A549 (cell line): ENCODE measurements at regions not wholly inside any gene's neighbourhood (a gene's known extent, or its start where the extent isn't known, plus 50 kb on each side); places are given as distances from the start of the nearest gene placed in this dataset.

Source experiments
- ATAC-seq, 2 experiments: fragments of 200-7000 bp in 1 of 2; fragments of >200 bp in 1 of 2; cut with Nextera tagmentation in 1 of 2; cut with Tn5 transposase in 1 of 2; 3 replicates each; pipeline versions ENCODE4 v1.8.0 to v1.9.1; 2018 to 2020; ENCODE audit warnings: mild to moderate bottlenecking in 1 of 2, moderate library complexity in 1 of 2
- CTCF ChIA-PET: fragments of 300-600 bp; sonication (Branson Sonifier 250); formaldehyde crosslinking; extraction: SDS; loops from one replicate; lab custom pipeline; 2021; ENCODE audit warnings: antibody characterized with exemption, inconsistent platforms; lab: Yijun Ruan, JAX
- POLR2A ChIA-PET: fragments of 350-600 bp; formaldehyde crosslinking; extraction: SDS; loops from one replicate; lab custom pipeline; 2021; ENCODE audit warnings: antibody characterized with exemption, inconsistent platforms; lab: Yijun Ruan, JAX
- DNase-seq, 2 experiments: peaks; one replicate each; pipeline versions ENCODE4 v3.0.0 to v3.0.0-alpha.2; 2011 to 2016; ENCODE audit warnings: low read depth in 1 of 2, low spot score in 1 of 2
- FAIRE-seq: peaks from 2 replicates; lab custom pipeline; 2011; peaks lifted over from hg19 to GRCh38; lab: Jason Lieb, UNC
- H3K27ac ChIP-seq, 2 experiments: fragments of >200 bp; sonication (Bioruptor Twin); formaldehyde crosslinking; 3 replicates each; pipeline ENCODE4 v1.5.1; 2016 to 2017
- H3K4me1 ChIP-seq: fragments of >200 bp; sonication (Bioruptor Twin); formaldehyde crosslinking; 3 replicates; pipeline ENCODE4 v1.6.1; 2016
- H3K4me2 ChIP-seq: fragments of >200 bp; sonication (Bioruptor Twin); formaldehyde crosslinking; 3 replicates; pipeline ENCODE4 v1.6.1; 2016
- H3K4me3 ChIP-seq: fragments of >200 bp; sonication (Bioruptor Twin); formaldehyde crosslinking; 3 replicates; pipeline ENCODE4 v1.5.1; 2016
- H3K9me3 ChIP-seq: fragments of >200 bp; sonication (Bioruptor Twin); formaldehyde crosslinking; 3 replicates; pipeline ENCODE4 v1.6.1; 2016
- BCL3 ChIP-seq: fragments of >200 bp; sonication (Bioruptor Twin); formaldehyde crosslinking; IDR thresholded peaks from 3 replicates; pipeline ENCODE4 v1.6.1; 2016
- BHLHE40 ChIP-seq: IDR thresholded peaks from 2 replicates; pipeline ENCODE4 v1.6.1; 2012; ENCODE audit warnings: low read depth, low read length, inconsistent platforms
- CBX8 ChIP-seq: fragments of 200-600 bp; sonication (generic); IDR thresholded peaks from 2 replicates; pipeline ENCODE4 v1.6.1; 2016
- CEBPB ChIP-seq, 2 experiments: fragments of >200 bp in 1 of 2; sonication (Bioruptor Twin) in 1 of 2; formaldehyde crosslinking in 1 of 2; IDR thresholded peaks; 2 replicates each; pipeline ENCODE4 v1.6.1; 2012 to 2016
- CHD4 ChIP-seq: fragments of 200-600 bp; sonication (generic); IDR thresholded peaks from 2 replicates; pipeline ENCODE4 v1.6.1; 2016; ENCODE audit warnings: antibody characterized with exemption, mild to moderate bottlenecking, borderline replicate concordance
- EHF ChIP-seq: fragments of 250-450 bp; sonication (Bioruptor Pico); IDR thresholded peaks from 2 replicates; pipeline ENCODE4 v1.5.0; 2020; ENCODE audit warnings: mild to moderate bottlenecking
- EHMT2 ChIP-seq: fragments of 200-600 bp; sonication (generic); IDR thresholded peaks from 2 replicates; pipeline ENCODE4 v1.6.1; 2016; ENCODE audit warnings: antibody characterized with exemption, low read depth, mild to moderate bottlenecking, moderate library complexity
- ELK1 ChIP-seq: fragments of 150-350 bp; IDR thresholded peaks from 2 replicates; pipeline ENCODE4 v1.6.1; 2014; ENCODE audit warnings: low read depth, mild to moderate bottlenecking, low read length
- ESRRA ChIP-seq: fragments of 150-350 bp; IDR thresholded peaks from 2 replicates; pipeline ENCODE4 v1.6.1; 2014; ENCODE audit warnings: mild to moderate bottlenecking, low read length, borderline replicate concordance
- FOSB ChIP-seq: fragments of 250-450 bp; sonication (Bioruptor Pico); IDR thresholded peaks from 2 replicates; pipeline ENCODE4 v1.5.0; 2020; ENCODE audit warnings: mild to moderate bottlenecking, moderate library complexity
- GATA3 ChIP-seq: IDR thresholded peaks from 2 replicates; pipeline ENCODE4 v1.6.1; 2012; ENCODE audit warnings: borderline replicate concordance
- HES2 ChIP-seq: fragments of >200 bp; sonication (Bioruptor Twin); formaldehyde crosslinking; IDR thresholded peaks from 2 replicates; pipeline ENCODE4 v1.6.1; 2016
- HOXB5 ChIP-seq: fragments of 250-450 bp; sonication (Bioruptor Pico); IDR thresholded peaks from 2 replicates; pipeline ENCODE4 v1.5.0; 2020; ENCODE audit warnings: mild to moderate bottlenecking, moderate library complexity
- JUNB ChIP-seq: fragments of >200 bp; sonication (Bioruptor Twin); formaldehyde crosslinking; IDR thresholded peaks from 2 replicates; pipeline ENCODE4 v1.6.1; 2016
- MAX ChIP-seq: IDR thresholded peaks from 2 replicates; pipeline ENCODE4 v1.6.1; 2012
- NR3C1 ChIP-seq: fragments of >200 bp; sonication (Bioruptor Twin); formaldehyde crosslinking; IDR thresholded peaks from 3 replicates; pipeline ENCODE4 v1.6.1; 2017
- PHF8 ChIP-seq: fragments of 200-600 bp; sonication (generic); IDR thresholded peaks from 2 replicates; pipeline ENCODE4 v1.6.1; 2016; ENCODE audit warnings: low read depth, mild to moderate bottlenecking, antibody characterized with exemption, moderate library complexity, borderline replicate concordance
- POLR2AphosphoS2 ChIP-seq: conservative IDR thresholded peaks from 2 replicates; pipeline ENCODE4 v1.6.1; 2012; ENCODE audit warnings: low read length, improper control_type of control experiment, inconsistent platforms
- RARB ChIP-seq: fragments of 250-450 bp; sonication (Bioruptor Pico); IDR thresholded peaks from 2 replicates; pipeline ENCODE4 v1.8.0; 2021; ENCODE audit warnings: mild to moderate bottlenecking, moderate library complexity
- RCOR1 ChIP-seq: fragments of 150-350 bp; IDR thresholded peaks from 2 replicates; pipeline ENCODE4 v1.6.1; 2014; ENCODE audit warnings: antibody characterized with exemption, low read length, low read depth
- REST ChIP-seq: fragments of 200-600 bp; sonication (generic); IDR thresholded peaks from 2 replicates; pipeline ENCODE4 v1.6.1; 2016; ENCODE audit warnings: antibody characterized with exemption, mild to moderate bottlenecking, moderate library complexity
- RFX5 ChIP-seq: fragments of 450-650 bp; IDR thresholded peaks from 2 replicates; pipeline ENCODE4 v1.7.1; 2014; ENCODE audit warnings: antibody characterized with exemption, mild to moderate bottlenecking, moderate library complexity
- RNF2 ChIP-seq: fragments of 200-600 bp; sonication (generic); IDR thresholded peaks from 2 replicates; pipeline ENCODE4 v1.6.1; 2016; ENCODE audit warnings: low read depth, mild to moderate bottlenecking, antibody characterized with exemption, moderate library complexity, borderline replicate concordance
- SREBF2 ChIP-seq: fragments of 450-650 bp; IDR thresholded peaks from 2 replicates; pipeline ENCODE4 v1.6.1; 2014; ENCODE audit warnings: mild to moderate bottlenecking, moderate library complexity
- TP53 ChIP-seq: fragments of 250-450 bp; sonication (Bioruptor Pico); IDR thresholded peaks from 2 replicates; pipeline ENCODE4 v1.5.0; 2021; ENCODE audit warnings: mild to moderate bottlenecking, moderate library complexity
- USF2 ChIP-seq: fragments of 450-650 bp; IDR thresholded peaks from 2 replicates; pipeline ENCODE4 v1.6.1; 2014; ENCODE audit warnings: antibody characterized with exemption
- ZC3H11A ChIP-seq: fragments of 450-650 bp; IDR thresholded peaks from 2 replicates; pipeline ENCODE4 v1.6.1; 2014; ENCODE audit warnings: antibody characterized with exemption, mild to moderate bottlenecking
- WGBS: methylation state at CpG from one replicate; pipeline ENCODE4 v1.1.6; 2017; ENCODE audit errors: missing lambda C conversion rate; 5-methylcytosine and 5-hydroxymethylcytosine counted together

GRCh38 chr2:49335546-49335945 lies 181.2 kb upstream of the FSHR start:
- CTCF ChIA-PET, result interaction anchor here (0.6 kb wide), 1 partner anchor 16 kb away, joined by 3 read pairs; no protein-coding TSS in a partner anchor
- Histone ChIP-seq H3K4me1 (no peaks in the 10 kb centered on the region), H3K9me3 (no peaks in the 10 kb centered on the region), H3K27ac (no peak overlapping the region), H3K4me3 (no peak overlapping the region), H3K4me2 (no peak overlapping the region)
- 9% methylated on average over 5 of the region's 5 CpGs for WGBS
- POLR2A ChIA-PET, result no interaction called here
- TF ChIP-seq BCL3, result no peak
- TF ChIP-seq NR3C1, result no peak
- TF ChIP-seq CHD4, result no peak
- TF ChIP-seq HOXB5 (CRISPR knock-in tag), result no peak
- TF ChIP-seq USF2, result no peak
- TF ChIP-seq RARB (CRISPR knock-in tag), result no peak
- TF ChIP-seq FOSB, result no peak
- TF ChIP-seq BHLHE40, result no peak
- no peak for TF ChIP-seq TP53 (CRISPR knock-in tag)
- no peak for TF ChIP-seq ELK1
- TF ChIP-seq RCOR1, result no peak
- no peak for TF ChIP-seq ZC3H11A
- no peak for TF ChIP-seq PHF8
- TF ChIP-seq CEBPB (IDR thresholded peaks at IDR 0.05), result no peak
- no peak for TF ChIP-seq JUNB
- TF ChIP-seq EHMT2, result no peak
- no peak for TF ChIP-seq POLR2AphosphoS2
- no peak for TF ChIP-seq RFX5
- no peak for FAIRE-seq
- no peak for DNase-seq
- ATAC-seq, result no peak

GRCh38 chr2:49332415-49332814 lies 178.1 kb upstream of the FSHR start:
- Histone ChIP-seq H3K27ac (no peak overlapping the region), H3K4me3 (no peak overlapping the region), H3K4me1 (no peaks in the 10 kb centered on the region), H3K4me2 (no peak overlapping the region), H3K9me3 (no peaks in the 10 kb centered on the region)
- FAIRE-seq (no peak), ATAC-seq (no peak), DNase-seq (no peak)
- WGBS, result 2% methylated on average over 1 of the region's 1 CpG
- TF ChIP-seq SREBF2, result no peak
- TF ChIP-seq HES2, result no peak
- TF ChIP-seq GATA3, result no peak
- TF ChIP-seq RFX5, result no peak
- ChIA-PET POLR2A (no interaction called here), CTCF (no interaction called here)

- CTCF ChIA-PET, result interaction anchor here (0.6 kb wide), 1 partner anchor 212 kb away, joined by 3 read pairs; no protein-coding TSS in a partner anchor
- TF ChIP-seq CBX8 (no peak), SREBF2 (no peak), REST (no peak), NR3C1 (no peak), RNF2 (no peak), ELK1 (no peak), HOXB5 (CRISPR knock-in tag) (no peak), ESRRA (no peak), TP53 (CRISPR knock-in tag) (no peak), EHMT2 (no peak), MAX (no peak), EHF (CRISPR knock-in tag) (no peak)
These were observed 164.2 kb upstream of the FSHR start for GRCh38 chr2:49318531-49318930.

More at GRCh38 chr2:49318531-49318930, 164.2 kb upstream of the FSHR start:
- ATAC-seq, result no peak
- FAIRE-seq, result no peak
- Histone ChIP-seq H3K4me1 (no peaks in the 10 kb centered on the region), H3K9me3 (no peaks in the 10 kb centered on the region), H3K4me3 (no peak overlapping the region), H3K27ac (no peak overlapping the region), H3K4me2 (no peak overlapping the region)
- 5% methylated on average over 1 of the region's 1 CpG for WGBS
- POLR2A ChIA-PET, result no interaction called here
- no peak for DNase-seq
